ENCODE measurements at regions not wholly inside any gene's neighbourhood (a gene's known extent, or its start where the extent isn't known, plus 50 kb on each side); places are given as distances from the start of the nearest gene placed in this dataset.

DNA sequence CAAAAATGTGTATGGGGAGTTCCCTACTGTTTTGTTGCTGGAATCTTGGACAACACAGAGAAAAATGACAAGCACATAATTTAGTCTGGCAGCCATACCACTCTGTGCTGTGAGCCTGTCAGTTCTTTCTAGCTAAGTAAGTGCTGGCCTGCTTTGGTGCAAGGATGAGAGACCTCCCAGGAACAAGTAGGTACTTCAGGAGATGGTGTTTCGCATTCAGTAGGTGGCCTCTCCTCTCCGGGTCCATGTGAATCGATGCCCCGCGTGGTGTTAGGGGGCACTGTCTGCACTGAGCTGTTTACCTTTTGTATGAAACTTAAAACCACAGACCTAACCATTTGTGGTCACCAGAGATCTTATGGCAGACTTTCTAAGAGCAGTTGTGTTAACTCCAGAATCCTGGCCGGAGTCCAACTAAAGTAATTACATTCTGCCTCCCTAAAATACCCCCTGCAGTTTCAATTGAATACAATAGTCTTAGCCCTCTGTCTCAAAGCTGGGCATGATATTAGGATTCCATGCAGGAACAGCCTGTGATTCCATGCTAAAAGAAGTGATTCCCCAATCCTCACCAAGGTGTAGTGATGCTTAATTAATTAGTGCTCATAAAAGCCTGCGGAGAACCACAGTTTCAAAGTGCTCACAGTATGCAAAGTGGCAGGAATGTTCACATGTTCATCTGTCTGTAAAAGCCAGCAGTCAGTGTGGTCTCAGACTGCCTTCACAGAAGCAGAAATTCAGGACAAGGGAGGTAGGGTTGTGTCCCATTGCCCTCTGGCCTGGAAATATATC lies 64.2 kb downstream of the LLPH start:
- TF ChIP-seq, protein P1, sequence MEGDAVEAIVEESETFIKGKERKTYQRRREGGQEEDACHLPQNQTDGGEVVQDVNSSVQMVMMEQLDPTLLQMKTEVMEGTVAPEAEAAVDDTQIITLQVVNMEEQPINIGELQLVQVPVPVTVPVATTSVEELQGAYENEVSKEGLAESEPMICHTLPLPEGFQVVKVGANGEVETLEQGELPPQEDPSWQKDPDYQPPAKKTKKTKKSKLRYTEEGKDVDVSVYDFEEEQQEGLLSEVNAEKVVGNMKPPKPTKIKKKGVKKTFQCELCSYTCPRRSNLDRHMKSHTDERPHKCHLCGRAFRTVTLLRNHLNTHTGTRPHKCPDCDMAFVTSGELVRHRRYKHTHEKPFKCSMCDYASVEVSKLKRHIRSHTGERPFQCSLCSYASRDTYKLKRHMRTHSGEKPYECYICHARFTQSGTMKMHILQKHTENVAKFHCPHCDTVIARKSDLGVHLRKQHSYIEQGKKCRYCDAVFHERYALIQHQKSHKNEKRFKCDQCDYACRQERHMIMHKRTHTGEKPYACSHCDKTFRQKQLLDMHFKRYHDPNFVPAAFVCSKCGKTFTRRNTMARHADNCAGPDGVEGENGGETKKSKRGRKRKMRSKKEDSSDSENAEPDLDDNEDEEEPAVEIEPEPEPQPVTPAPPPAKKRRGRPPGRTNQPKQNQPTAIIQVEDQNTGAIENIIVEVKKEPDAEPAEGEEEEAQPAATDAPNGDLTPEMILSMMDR (IDR thresholded peaks at IDR 0.05 in 2 of 3, conservative IDR thresholded peaks at IDR 0.05 in 1 of 3; ENCODE audit: control insufficient read depth in 2 of 3, extremely low read depth in 1 of 3, insufficient read depth in 1 of 3, low read depth in 3 of 3, low read length in 3 of 3): peak; percentile 19 to 33 (median 33); a peak in 5 of 6 replicates
- no peak for TF ChIP-seq POLR2A (IDR thresholded peaks at IDR 0.05; ENCODE audit: low read depth, low read length)
- TF ChIP-seq TAF1 (IDR thresholded peaks at IDR 0.05; ENCODE audit: borderline replicate concordance, low read depth, low read length): no peak
- TF ChIP-seq RFX5 (IDR thresholded peaks at IDR 0.05; ENCODE audit: low read depth, low read length): no peak
- no peak for TF ChIP-seq FOS (IDR thresholded peaks at IDR 0.05; ENCODE audit: borderline replicate concordance, extremely low read depth, insufficient read length)
- TF ChIP-seq E4F1 (IDR thresholded peaks at IDR 0.05; ENCODE audit: borderline replicate concordance, partially characterized antibody): no peak
- TF ChIP-seq RELA (IDR thresholded peaks at IDR 0.05; ENCODE audit: borderline replicate concordance, partially characterized antibody): no peak
- TF ChIP-seq RCOR1 (conservative IDR thresholded peaks at IDR 0.05; ENCODE audit: low read depth, low read length): no peak
- no peak for TF ChIP-seq REST (IDR thresholded peaks at IDR 0.05; ENCODE audit: low read depth, low read length)
- TF ChIP-seq BCL11A (IDR thresholded peaks at IDR 0.05; ENCODE audit: low read depth, low read length): peak; percentile 9; the same call in 1 of the 2 replicates
